CD4-positive, alpha-beta T cell treated with Interleukin-1 beta for 1 hour (primary cell): ENCODE measurements at regions not wholly inside any gene's neighbourhood (a gene's known extent, or its start where the extent isn't known, plus 50 kb on each side); places are given as distances from the start of the nearest gene placed in this dataset.

Experiments
- DNase-seq, 2 donors: peaks; one replicate each; pipeline ENCODE4 v3.0.0-alpha.2; 2020 to 2022

GRCh38 chr1:166221316-166221715 is 54.5 kb upstream of the FAM78B start:
- no peak for DNase-seq

GRCh38 chr1:166233750-166234366 is 67.1 kb upstream of the FAM78B start:
- no peak for DNase-seq

- DNase-seq: no peak
These were observed 68.9 kb upstream of the FAM78B start for GRCh38 chr1:166235728-166236127.

GRCh38 chr1:166237675-166238074 is 70.9 kb upstream of the FAM78B start:
- no peak for DNase-seq

- DNase-seq: no peak
These were observed 86.4 kb upstream of the FAM78B start for GRCh38 chr1:166253076-166253779.

- DNase-seq: no peak
These were observed 91.2 kb upstream of the FAM78B start for GRCh38 chr1:166258017-166258416.

- no peak for DNase-seq
These were observed 94.7 kb upstream of the FAM78B start for GRCh38 chr1:166261511-166261910.

- no peak for DNase-seq
These were observed 103.8 kb upstream of the FAM78B start for GRCh38 chr1:166270476-166271150.

- DNase-seq: no peak
These were observed 104.3 kb upstream of the FAM78B start for GRCh38 chr1:166271151-166271538.

- no peak for DNase-seq
These were observed 105.4 kb upstream of the FAM78B start for GRCh38 chr1:166272155-166272554.

GRCh38 chr1:166272851-166273250 is 106.0 kb upstream of the FAM78B start:
- DNase-seq: no peak

- DNase-seq: no peak
These were observed 106.8 kb upstream of the FAM78B start for GRCh38 chr1:166273618-166274017.

GRCh38 chr1:166282391-166283137 is 115.8 kb upstream of the FAM78B start:
- no peak for DNase-seq

- DNase-seq: no peak
These were observed 116.4 kb upstream of the FAM78B start for GRCh38 chr1:166283190-166283589.

GRCh38 chr1:166283600-166283999 is 116.8 kb upstream of the FAM78B start:
- no peak for DNase-seq

GRCh38 chr1:166289309-166290050 is 122.7 kb upstream of the FAM78B start:
- DNase-seq: no peak

GRCh38 chr1:166295656-166296055 is 128.9 kb upstream of the FAM78B start:
- no peak for DNase-seq

GRCh38 chr1:166297993-166298392 is 131.2 kb upstream of the FAM78B start:
- no peak for DNase-seq

- DNase-seq: no peak
These were observed 134.0 kb upstream of the FAM78B start for GRCh38 chr1:166300767-166301166.

GRCh38 chr1:166302989-166303758 is 136.4 kb upstream of the FAM78B start:
- DNase-seq: no peak

GRCh38 chr1:166304131-166304530 is 137.3 kb upstream of the FAM78B start:
- DNase-seq: no peak

- no peak for DNase-seq
These were observed 138.6 kb upstream of the FAM78B start for GRCh38 chr1:166305371-166305770.
